GM21529 (cell line): ENCODE measurements at regions not wholly inside any gene's neighbourhood (a gene's known extent, or its start where the extent isn't known, plus 50 kb on each side); places are given as distances from the start of the nearest gene placed in this dataset.

Experiments used
- ATAC-seq: cut with Tn5 transposase; IDR thresholded peaks from one replicate; pipeline ENCODE4 v1.9.1; 2021; ENCODE audit not compliant: unreplicated experiment

DNA sequence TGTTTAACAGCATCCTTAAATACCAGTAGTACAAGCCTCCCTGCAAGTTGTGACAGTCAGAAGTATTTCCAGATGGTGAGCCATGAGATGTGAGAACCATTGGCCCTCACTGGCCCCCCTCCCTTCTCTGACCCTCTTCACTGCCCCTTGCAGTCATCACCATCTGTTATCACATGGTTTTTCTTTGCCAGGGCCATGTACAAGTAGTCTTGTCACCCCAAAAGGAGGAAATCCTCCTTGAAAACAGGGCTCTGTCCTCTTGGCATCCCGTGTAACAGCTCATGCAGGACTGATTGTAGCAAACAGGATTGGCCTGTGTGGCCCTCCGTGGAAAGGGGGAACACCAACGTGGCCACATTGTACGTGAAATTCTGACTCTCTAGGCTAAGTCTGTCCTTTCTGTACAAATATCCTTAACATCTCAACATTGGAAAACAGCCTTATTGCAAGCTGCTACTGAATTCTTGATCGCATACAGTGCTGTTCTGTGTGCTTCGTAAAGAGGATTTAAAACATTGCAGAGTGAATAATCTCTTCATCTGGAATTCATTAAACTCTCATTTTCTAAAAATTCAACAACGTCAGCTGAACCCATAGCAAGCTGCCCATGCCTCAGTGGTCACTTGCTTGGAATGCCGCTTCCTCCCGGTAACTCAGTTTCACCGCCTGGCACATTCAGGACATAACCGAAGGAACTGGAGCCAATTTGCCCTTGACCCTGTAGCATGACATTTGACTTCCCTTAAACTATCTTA is 171.7 kb downstream of the ATPSCKMT start:
- ATAC-seq: no peak

DNA sequence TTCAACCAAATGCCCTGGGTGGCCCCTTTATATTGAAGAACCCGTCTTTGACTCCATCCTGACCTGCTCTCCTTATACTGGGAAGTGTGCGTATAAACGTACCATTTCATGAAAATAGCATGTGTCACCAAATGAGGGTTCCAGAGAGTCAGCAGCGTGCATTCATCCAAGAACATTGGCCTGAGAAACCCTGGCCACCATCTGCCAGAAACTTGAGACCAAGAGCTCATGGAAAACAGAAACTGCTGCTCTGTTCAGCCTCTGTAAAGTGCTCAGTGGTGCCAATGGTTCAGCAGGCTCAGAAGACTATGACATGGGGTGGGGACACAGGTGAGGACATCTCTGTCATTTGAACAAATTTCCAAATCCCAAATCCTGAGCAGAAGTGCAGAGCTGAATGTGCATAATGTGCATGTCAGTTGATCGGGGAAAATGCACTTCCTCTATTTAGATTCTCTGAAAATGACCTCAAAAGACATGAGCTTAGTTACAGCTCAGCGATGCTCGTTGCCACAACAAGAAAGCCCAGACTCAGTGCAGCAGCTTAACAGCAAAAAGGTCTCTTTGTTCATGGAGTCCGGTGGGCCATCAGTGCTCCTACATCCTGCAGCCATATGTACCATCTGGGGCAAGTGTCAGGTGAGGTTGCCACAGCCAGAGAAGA is 176.1 kb downstream of the ATPSCKMT start:
- ATAC-seq: no peak

GRCh38 chr5:10069637-10070313 is 179.9 kb downstream of the ATPSCKMT start:
- no peak for ATAC-seq

- ATAC-seq: no peak
Observed at GRCh38 chr5:10065428-10066000, 184.2 kb downstream of the ATPSCKMT start.

DNA sequence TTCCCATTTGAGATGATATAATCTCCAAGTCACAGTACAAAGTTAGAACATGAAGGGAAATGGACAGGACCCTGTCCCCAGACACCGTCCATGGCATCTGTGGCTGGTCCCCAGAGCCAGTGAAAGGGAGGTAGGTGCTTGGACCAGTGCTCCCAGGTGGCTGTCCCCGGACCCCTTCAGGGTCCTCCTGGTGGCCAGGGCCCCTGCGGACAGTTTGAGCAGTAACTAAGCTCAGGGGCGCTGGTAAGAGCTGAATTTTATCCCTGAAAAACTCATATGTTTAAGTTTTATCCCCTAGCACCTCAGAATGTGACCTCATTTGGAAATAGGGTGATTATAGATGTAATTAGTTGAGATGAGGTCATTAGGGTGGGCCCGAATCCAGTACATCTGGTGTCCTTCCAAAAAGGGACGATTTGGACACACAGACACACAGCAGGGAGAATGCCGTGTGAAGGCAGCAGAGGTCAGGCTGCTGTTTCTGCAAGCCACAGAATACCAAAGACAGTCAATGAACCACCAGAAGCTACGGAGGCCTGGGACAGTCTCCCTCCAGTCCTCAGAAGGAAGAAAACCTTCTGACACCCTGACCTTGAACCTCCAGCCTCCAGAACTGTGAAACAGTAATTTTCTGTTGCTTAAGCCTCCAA is 185.0 kb downstream of the ATPSCKMT start:
- no peak for ATAC-seq

DNA sequence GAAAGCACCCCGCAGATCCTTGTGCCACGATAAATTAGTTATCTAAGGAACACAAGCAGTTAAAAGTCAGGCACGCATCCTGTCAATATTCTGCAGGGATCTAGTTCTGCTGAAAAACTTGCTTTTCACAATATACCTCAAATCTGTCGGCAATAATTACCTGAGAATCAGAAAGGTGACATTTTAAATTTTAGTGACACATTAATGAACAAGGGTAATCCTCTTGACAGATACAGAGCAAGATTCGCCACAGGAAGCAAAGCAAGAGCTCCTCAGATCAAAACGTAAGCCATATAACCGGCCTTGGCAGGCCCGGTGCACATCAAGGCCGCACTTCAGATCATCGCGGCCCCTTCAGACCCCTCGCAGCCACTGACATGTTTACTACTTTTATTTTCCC is 185.7 kb downstream of the ATPSCKMT start:
- ATAC-seq: no peak

GRCh38 chr5:10059980-10060379 is 189.7 kb downstream of the ATPSCKMT start:
- no peak for ATAC-seq

DNA sequence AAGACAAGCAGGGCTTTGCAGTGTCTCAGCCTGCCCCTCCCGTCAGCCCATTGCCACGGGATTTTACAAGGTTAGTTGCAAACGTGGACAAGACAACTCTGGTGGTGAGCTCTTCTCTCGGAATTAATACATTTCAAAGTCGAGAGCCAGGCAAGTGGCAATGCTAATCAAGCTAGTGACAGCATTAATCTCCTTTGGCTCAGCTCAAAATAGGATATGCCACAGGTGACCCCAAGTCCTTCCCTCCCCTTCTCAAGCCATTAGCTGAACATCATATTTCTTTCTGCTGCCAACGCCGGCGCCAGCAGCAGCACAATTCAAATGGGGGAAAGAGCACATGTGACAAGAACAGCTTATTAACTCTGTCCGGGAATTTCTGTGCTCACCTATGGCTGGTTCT is 190.1 kb downstream of the ATPSCKMT start:
- ATAC-seq: no peak

GRCh38 chr5:10057356-10057755 is 192.3 kb downstream of the ATPSCKMT start:
- no peak for ATAC-seq

GRCh38 chr5:10056228-10056760 is 193.4 kb downstream of the ATPSCKMT start:
- ATAC-seq: no peak

- ATAC-seq: no peak
Observed at GRCh38 chr5:10049858-10050455, 199.7 kb downstream of the ATPSCKMT start.

- no peak for ATAC-seq
Observed at GRCh38 chr5:10046676-10047075, 203.0 kb downstream of the ATPSCKMT start.

DNA sequence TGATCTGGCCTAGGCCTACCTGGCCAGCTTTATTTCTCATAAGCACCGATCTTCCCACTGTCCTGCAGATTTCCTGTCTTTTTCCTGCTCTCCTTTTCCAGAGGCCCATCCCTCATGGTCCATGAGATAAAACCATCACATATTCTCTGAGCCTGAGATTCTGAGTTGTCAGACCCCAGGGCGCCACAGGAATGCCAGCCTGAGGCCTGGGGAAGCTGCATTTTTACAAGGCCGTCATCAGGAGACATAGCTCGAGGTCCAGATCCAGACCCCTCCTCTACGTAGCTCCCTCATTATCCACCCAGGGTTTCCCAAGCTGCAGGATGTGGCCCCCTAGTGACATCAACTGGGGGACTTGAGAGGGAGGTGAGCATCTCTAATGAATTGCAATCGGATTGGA is 204.3 kb downstream of the ATPSCKMT start:
- ATAC-seq: no peak

- ATAC-seq: no peak
Observed at GRCh38 chr5:10036136-10036815, 213.4 kb downstream of the ATPSCKMT start.

DNA sequence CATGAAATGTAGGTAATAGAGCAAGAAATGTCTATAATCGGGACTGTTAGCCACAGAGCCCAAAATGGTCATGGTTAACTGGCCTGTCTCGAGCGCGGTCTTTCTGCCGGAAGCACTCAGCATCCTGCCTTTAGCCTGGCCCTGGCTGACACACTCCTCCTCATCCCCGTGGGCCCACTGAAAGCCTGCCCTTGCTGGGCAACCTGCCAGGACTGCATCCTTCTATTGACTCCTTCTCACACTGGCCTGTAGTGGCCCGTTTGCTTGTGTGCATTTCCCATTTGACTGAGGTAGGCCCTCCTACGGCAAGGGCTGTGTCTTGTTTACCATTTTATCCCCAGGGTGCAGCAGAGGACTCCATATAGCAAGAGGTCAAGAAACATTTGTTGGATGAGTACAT is 215.7 kb downstream of the ATPSCKMT start:
- no peak for ATAC-seq

- ATAC-seq: no peak
Observed at GRCh38 chr5:10031817-10032216, 217.9 kb downstream of the ATPSCKMT start.

DNA sequence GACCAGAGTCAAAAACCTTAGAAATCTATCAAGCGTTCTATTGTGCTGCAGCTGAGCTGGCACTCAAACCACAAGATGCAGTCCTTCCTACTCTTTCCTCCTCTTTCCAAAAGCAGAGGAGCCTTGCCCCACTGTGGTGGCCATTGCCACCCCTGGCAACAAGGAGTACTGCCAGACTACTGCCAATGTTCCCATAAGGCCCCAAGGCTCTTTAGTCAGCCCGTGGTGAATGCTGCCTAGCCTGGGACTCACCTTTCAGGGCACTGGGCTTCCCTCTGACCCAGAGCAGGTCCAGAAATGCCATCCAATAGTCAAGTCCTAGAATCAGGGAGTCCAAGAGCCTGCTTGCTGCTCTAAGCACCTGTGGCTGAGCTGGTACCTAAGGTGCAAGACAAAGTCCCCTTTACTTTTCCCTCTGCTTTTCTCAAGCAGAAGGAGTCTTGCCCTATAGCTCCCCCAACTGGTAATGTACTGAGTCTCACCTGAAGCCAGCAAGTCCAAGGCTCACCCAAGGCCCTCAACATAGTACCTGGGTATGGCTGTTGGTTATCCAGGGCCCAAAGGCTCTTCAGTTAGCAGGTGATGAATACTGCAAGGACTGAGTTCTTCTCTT is 219.4 kb downstream of the ATPSCKMT start:
- no peak for ATAC-seq

DNA sequence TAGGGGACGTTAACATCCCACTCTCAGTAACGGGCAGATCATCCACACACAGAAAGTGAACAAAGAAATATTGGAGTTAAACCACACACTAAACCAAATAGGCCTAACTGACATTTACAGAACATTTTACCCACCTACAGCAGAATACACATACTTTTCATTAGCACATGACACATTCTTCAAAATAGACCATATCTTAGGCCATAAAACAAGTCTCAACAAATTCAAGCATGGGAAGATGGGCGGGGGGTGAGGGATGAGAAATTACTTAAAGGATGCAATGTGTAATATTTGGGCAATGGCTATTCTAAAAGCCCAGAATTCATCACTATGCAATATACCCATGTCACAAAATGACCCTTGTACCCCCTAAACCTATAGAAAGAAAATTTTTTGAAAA is 226.2 kb downstream of the ATPSCKMT start:
- no peak for ATAC-seq

DNA sequence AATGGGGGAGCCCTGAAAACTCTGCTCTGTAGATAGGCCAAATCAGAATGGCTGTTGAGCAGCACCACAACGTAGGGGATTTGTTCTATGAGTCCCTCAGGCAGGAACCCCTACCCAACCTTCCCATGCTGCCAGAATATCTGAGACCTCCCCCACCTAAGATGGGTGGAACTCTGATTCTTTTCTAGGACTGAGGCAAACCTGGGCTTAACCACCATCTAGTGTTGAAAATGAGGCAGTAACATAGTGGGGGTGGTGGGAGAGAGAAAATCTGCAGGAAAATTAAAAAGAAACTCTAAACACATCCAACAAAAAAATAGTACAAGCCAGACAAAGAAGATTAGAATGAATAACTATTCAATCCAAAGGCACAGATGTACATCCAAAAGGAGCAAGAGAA is 228.4 kb downstream of the ATPSCKMT start:
- ATAC-seq: no peak

DNA sequence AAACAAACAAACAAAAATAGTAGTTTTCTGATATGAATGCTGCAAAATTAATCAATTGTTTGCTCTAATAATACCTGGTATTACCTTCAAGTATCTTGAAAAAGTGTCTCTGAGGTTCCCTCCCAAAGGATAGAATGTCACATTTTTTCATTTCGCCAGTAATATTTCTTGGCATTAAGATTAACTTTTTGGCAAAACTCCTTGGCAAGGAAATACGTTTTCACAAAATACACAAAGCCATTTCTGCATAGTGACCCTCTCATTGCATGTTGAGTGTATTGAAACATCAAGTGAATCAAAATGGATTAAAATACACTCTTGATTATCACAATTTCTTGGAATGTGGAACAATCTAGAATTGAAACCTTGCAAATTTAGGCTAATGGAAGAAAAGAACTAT is 230.5 kb downstream of the ATPSCKMT start:
- ATAC-seq: no peak
